HEK293 (cell line): ENCODE measurements at regions not wholly inside any gene's neighbourhood (a gene's known extent, or its start where the extent isn't known, plus 50 kb on each side); places are given as distances from the start of the nearest gene placed in this dataset.
"Not testable (repeated sequence)": the region's sequence is repeated elsewhere in the genome, so short reads cannot be mapped to it uniquely, and the experiment has no call there.

Experiments
- CTCF ChIA-PET: fragments of 350-600 bp; formaldehyde crosslinking; extraction: SDS; loops from one replicate; lab custom pipeline; 2021; ENCODE audit warnings: antibody characterized with exemption; lab: Yijun Ruan, JAX
- POLR2A ChIA-PET: fragments of 300-600 bp; formaldehyde crosslinking; extraction: SDS; loops from one replicate; lab custom pipeline; 2020; ENCODE audit warnings: antibody characterized with exemption, inconsistent platforms; lab: Yijun Ruan, JAX
- H3K27ac ChIP-seq: fragments of 200-500 bp; sonication (Bioruptor generic); 2 replicates; pipeline ENCODE4 v1.5.1; 2014; ENCODE audit warnings: low read depth, low read length, control low read depth, inconsistent platforms; ENCODE audit errors: extremely low read depth
- H3K36me3 ChIP-seq, 2 experiments: fragments of 200-500 bp in 1 of 2; sonication (Bioruptor generic) in 1 of 2; 1 replicate in 1 of 2; 2 replicates in 1 of 2; pipeline ENCODE4 v1.5.1; 2014 to 2017; ENCODE audit warnings: inconsistent platforms in 2 of 2, low read length in 2 of 2; ENCODE audit not compliant: control insufficient read depth in 2 of 2, insufficient read depth in 1 of 2
- H3K4me1 ChIP-seq: fragments of 200-500 bp; sonication (Bioruptor generic); 2 replicates; pipeline ENCODE4 v1.5.1; 2014; ENCODE audit warnings: mild to moderate bottlenecking, low read length, inconsistent platforms; ENCODE audit not compliant: control insufficient read depth, insufficient read depth
- H3K4me3 ChIP-seq: 2 replicates; pipeline ENCODE4 v1.5.1; 2011; ENCODE audit warnings: low read depth, mild to moderate bottlenecking, control low read depth, low read length, moderate library complexity
- H3K9me3 ChIP-seq: fragments of 200-500 bp; sonication (Bioruptor generic); 2 replicates; pipeline ENCODE4 v1.5.1; 2014; ENCODE audit warnings: low read depth, low read length, inconsistent platforms; ENCODE audit not compliant: control insufficient read depth, insufficient read depth
- EGR2 ChIP-seq: fragments of 450-650 bp; formaldehyde crosslinking; IDR thresholded peaks from 2 replicates; pipeline ENCODE4 v1.5.1; 2016; ENCODE audit warnings: low read depth, missing biosample characterization, missing genetic modification characterization
- HOXD13 ChIP-seq: sonication (generic); formaldehyde crosslinking; IDR thresholded peaks from 2 replicates; pipeline ENCODE4 v1.8.0; 2022; ENCODE audit warnings: missing genetic modification reagents, borderline replicate concordance
- KLF7 ChIP-seq: fragments of 450-650 bp; formaldehyde crosslinking; IDR thresholded peaks from 2 replicates; pipeline ENCODE4 v1.5.1; 2016; ENCODE audit warnings: missing biosample characterization, missing genetic modification characterization, borderline replicate concordance
- PRDM1 ChIP-seq: fragments of 450-650 bp; formaldehyde crosslinking; IDR thresholded peaks from 2 replicates; pipeline ENCODE4; 2016; ENCODE audit warnings: missing biosample characterization, missing genetic modification characterization
- ZBTB17 ChIP-seq: fragments of 450-650 bp; formaldehyde crosslinking; IDR thresholded peaks from 2 replicates; pipeline ENCODE4 v1.5.1; 2016; ENCODE audit warnings: missing biosample characterization, missing genetic modification characterization
- ZNF138 ChIP-seq: fragments of 450-650 bp; formaldehyde crosslinking; IDR thresholded peaks from 2 replicates; pipeline ENCODE4 v1.5.1; 2016; ENCODE audit warnings: missing biosample characterization, missing genetic modification characterization, borderline replicate concordance
- ZNF174 ChIP-seq: fragments of 450-650 bp; formaldehyde crosslinking; IDR thresholded peaks from 2 replicates; pipeline ENCODE4 v1.5.0; 2017; ENCODE audit warnings: missing biosample characterization, mild to moderate bottlenecking, missing genetic modification characterization
- ZNF544 ChIP-seq: fragments of 450-650 bp; formaldehyde crosslinking; IDR thresholded peaks from 2 replicates; pipeline ENCODE4 v1.5.0; 2017; ENCODE audit warnings: missing biosample characterization, missing genetic modification characterization
- ZNF596 ChIP-seq: fragments of 450-650 bp; IDR thresholded peaks from 2 replicates; pipeline ENCODE4 v1.5.0; 2018; ENCODE audit warnings: missing biosample characterization, mild to moderate bottlenecking, missing genetic modification characterization, moderate library complexity
- ZNF664 ChIP-seq: fragments of 450-650 bp; formaldehyde crosslinking; IDR thresholded peaks from 2 replicates; pipeline ENCODE4 v1.5.1; 2016; ENCODE audit warnings: missing biosample characterization, missing genetic modification characterization
- ZNF747 ChIP-seq: fragments of 450-650 bp; formaldehyde crosslinking; IDR thresholded peaks from 2 replicates; pipeline ENCODE4 v1.5.1; 2016; ENCODE audit warnings: missing biosample characterization, missing genetic modification characterization
- TF ChIP-seq, protein P1 (sequence below): fragments of 450-650 bp; formaldehyde crosslinking; IDR thresholded peaks from 2 replicates; pipeline ENCODE4 v1.5.1; 2016; ENCODE audit warnings: missing biosample characterization, missing genetic modification characterization, low read depth
- TF ChIP-seq, protein P2 (sequence below): fragments of 450-650 bp; formaldehyde crosslinking; IDR thresholded peaks from 2 replicates; pipeline ENCODE4 v1.5.1; 2016; ENCODE audit warnings: missing biosample characterization, missing genetic modification characterization
- TF ChIP-seq, protein P3 (sequence below): fragments of 450-650 bp; formaldehyde crosslinking; IDR thresholded peaks from 2 replicates; pipeline ENCODE4 v1.5.1; 2016; ENCODE audit warnings: missing biosample characterization, missing genetic modification characterization, borderline replicate concordance
- TF ChIP-seq, protein P4 (sequence below): fragments of 450-650 bp; formaldehyde crosslinking; IDR thresholded peaks from 2 replicates; pipeline ENCODE4 v1.5.1; 2016; ENCODE audit warnings: missing biosample characterization, missing genetic modification characterization, low read depth
- TF ChIP-seq, protein P5 (sequence below): fragments of 450-650 bp; formaldehyde crosslinking; IDR thresholded peaks from 2 replicates; pipeline ENCODE4 v1.5.1; 2016; ENCODE audit warnings: missing biosample characterization, missing genetic modification characterization

DNA sequence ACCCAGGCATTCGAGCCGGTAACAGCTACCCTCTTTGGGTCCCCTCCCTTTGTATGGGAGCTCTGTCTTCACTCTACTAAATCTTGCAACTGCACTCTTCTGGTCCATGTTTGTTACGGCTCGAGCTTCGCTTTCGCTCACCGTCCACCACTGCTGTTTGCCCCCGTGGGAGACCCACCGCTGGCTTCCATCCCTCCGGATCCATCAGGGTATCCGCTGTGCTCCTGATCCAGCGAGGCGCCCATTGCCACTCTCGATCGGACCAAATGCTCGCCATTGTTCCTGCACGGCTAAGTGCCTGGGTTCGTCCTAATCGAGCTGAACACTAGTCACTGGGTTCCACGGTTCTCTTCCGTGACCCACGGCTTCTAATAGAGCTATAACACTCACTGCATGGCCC lies 416.3 kb downstream of the TMEM121 start:
- POLR2A ChIA-PET, H3K4me1 ChIP-seq, H3K9me3 ChIP-seq, H3K4me3 ChIP-seq, H3K36me3 ChIP-seq, H3K27ac ChIP-seq: not testable (repeated sequence)
- CTCF ChIA-PET, result interaction anchor here (0.5 to 1.3 kb wide), 5 partner anchors 50 to 339 kb away, joined by 3 to 5 read pairs (median 4); no protein-coding TSS in a partner anchor

DNA sequence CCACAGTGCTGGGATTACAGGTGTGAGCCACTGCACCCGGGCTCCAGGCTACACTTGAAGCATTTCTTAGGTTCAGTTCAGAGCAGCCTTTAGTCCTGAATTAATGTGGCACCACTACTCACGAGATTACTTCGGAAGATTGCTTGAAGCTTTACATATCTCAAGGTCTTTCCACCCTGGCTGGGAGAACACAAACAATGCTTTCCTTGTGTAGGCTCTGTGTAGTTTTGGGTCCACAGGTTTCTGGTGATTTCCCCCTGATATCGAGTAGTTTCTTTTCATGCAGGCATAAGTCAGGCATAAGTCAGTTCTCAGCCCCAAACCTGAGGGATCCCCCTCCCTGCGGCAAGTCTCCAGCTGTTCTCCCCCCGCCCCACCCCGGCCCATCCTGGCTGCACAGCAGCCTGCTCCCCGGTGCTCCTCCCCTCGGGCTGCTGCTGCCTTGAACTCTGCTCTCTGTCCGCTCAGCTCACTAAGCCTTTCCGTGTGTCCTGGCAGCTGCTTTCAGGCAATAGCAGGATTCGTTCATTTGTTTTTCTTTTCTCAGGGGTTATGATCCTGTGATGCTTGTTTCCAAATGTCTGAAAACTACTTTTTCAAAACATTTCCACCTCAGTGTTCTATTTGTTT lies 417.7 kb downstream of the TMEM121 start:
- TF ChIP-seq, protein P1, sequence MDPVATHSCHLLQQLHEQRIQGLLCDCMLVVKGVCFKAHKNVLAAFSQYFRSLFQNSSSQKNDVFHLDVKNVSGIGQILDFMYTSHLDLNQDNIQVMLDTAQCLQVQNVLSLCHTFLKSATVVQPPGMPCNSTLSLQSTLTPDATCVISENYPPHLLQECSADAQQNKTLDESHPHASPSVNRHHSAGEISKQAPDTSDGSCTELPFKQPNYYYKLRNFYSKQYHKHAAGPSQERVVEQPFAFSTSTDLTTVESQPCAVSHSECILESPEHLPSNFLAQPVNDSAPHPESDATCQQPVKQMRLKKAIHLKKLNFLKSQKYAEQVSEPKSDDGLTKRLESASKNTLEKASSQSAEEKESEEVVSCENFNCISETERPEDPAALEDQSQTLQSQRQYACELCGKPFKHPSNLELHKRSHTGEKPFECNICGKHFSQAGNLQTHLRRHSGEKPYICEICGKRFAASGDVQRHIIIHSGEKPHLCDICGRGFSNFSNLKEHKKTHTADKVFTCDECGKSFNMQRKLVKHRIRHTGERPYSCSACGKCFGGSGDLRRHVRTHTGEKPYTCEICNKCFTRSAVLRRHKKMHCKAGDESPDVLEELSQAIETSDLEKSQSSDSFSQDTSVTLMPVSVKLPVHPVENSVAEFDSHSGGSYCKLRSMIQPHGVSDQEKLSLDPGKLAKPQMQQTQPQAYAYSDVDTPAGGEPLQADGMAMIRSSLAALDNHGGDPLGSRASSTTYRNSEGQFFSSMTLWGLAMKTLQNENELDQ (tag by site-specific recombination), result no peak
- no peak for TF ChIP-seq ZNF138 (tag by site-specific recombination)
- no peak for TF ChIP-seq PRDM1 (tag by site-specific recombination)
- TF ChIP-seq ZNF747, result no peak
- TF ChIP-seq, protein P2, sequence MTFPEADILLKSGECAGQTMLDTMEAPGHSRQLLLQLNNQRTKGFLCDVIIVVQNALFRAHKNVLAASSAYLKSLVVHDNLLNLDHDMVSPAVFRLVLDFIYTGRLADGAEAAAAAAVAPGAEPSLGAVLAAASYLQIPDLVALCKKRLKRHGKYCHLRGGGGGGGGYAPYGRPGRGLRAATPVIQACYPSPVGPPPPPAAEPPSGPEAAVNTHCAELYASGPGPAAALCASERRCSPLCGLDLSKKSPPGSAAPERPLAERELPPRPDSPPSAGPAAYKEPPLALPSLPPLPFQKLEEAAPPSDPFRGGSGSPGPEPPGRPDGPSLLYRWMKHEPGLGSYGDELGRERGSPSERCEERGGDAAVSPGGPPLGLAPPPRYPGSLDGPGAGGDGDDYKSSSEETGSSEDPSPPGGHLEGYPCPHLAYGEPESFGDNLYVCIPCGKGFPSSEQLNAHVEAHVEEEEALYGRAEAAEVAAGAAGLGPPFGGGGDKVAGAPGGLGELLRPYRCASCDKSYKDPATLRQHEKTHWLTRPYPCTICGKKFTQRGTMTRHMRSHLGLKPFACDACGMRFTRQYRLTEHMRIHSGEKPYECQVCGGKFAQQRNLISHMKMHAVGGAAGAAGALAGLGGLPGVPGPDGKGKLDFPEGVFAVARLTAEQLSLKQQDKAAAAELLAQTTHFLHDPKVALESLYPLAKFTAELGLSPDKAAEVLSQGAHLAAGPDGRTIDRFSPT, result no peak
- TF ChIP-seq EGR2 (tag by site-specific recombination), result no peak
- TF ChIP-seq, protein P3, sequence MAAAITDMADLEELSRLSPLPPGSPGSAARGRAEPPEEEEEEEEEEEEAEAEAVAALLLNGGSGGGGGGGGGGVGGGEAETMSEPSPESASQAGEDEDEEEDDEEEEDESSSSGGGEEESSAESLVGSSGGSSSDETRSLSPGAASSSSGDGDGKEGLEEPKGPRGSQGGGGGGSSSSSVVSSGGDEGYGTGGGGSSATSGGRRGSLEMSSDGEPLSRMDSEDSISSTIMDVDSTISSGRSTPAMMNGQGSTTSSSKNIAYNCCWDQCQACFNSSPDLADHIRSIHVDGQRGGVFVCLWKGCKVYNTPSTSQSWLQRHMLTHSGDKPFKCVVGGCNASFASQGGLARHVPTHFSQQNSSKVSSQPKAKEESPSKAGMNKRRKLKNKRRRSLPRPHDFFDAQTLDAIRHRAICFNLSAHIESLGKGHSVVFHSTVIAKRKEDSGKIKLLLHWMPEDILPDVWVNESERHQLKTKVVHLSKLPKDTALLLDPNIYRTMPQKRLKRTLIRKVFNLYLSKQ (tag by site-specific recombination), result no peak
- no peak for TF ChIP-seq ZNF664
- no peak for TF ChIP-seq KLF7
- no peak for TF ChIP-seq HOXD13 (CRISPR knock-in tag)
- TF ChIP-seq ZNF174 (tag by site-specific recombination), result no peak
- no peak for TF ChIP-seq ZNF544 (tag by site-specific recombination)
- TF ChIP-seq ZBTB17 (tag by site-specific recombination), result no peak
- no peak for TF ChIP-seq ZNF596
- TF ChIP-seq, protein P4, sequence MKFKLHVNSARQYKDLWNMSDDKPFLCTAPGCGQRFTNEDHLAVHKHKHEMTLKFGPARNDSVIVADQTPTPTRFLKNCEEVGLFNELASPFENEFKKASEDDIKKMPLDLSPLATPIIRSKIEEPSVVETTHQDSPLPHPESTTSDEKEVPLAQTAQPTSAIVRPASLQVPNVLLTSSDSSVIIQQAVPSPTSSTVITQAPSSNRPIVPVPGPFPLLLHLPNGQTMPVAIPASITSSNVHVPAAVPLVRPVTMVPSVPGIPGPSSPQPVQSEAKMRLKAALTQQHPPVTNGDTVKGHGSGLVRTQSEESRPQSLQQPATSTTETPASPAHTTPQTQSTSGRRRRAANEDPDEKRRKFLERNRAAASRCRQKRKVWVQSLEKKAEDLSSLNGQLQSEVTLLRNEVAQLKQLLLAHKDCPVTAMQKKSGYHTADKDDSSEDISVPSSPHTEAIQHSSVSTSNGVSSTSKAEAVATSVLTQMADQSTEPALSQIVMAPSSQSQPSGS (tag by site-specific recombination), result no peak
- TF ChIP-seq, protein P5, sequence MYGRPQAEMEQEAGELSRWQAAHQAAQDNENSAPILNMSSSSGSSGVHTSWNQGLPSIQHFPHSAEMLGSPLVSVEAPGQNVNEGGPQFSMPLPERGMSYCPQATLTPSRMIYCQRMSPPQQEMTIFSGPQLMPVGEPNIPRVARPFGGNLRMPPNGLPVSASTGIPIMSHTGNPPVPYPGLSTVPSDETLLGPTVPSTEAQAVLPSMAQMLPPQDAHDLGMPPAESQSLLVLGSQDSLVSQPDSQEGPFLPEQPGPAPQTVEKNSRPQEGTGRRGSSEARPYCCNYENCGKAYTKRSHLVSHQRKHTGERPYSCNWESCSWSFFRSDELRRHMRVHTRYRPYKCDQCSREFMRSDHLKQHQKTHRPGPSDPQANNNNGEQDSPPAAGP (tag by site-specific recombination), result no peak
- CTCF ChIA-PET, result interaction anchor here (0.6 to 1.2 kb wide), 3 partner anchors 65 to 102 kb away, joined by 3 read pairs; no protein-coding TSS in a partner anchor
- no peaks in the 10 kb centered on the region for H3K4me1 ChIP-seq
- H3K4me3 ChIP-seq, result no peak overlapping the region
- H3K36me3 ChIP-seq, result no peaks in the 10 kb centered on the region
- no peak overlapping the region for H3K27ac ChIP-seq
- POLR2A ChIA-PET, result no interaction called here
- no peaks in the 10 kb centered on the region for H3K9me3 ChIP-seq
